ENCODE measurements at regions not wholly inside any gene's neighbourhood (a gene's known extent, or its start where the extent isn't known, plus 50 kb on each side); places are given as distances from the start of the nearest gene placed in this dataset.

- peaks cover 0 to 11% (median 0%) of the 10 kb centered on the region in 3 donors for H3K9me3 Mint-ChIP-seq
- H3K27ac ChIP-seq (ENCODE audit: low read length): no peak overlapping the region
- 24% methylated on average over 9 of the region's 14 CpGs for WGBS (ENCODE audit: insufficient coverage)
- peaks cover 3 to 5% of the 10 kb centered on the region in 2 donors for H3K27me3 Mint-ChIP-seq
- no peaks in the 10 kb centered on the region for H3K36me3 ChIP-seq (ENCODE audit: control insufficient read depth in 2 of 2, extremely low read depth in 1 of 2, insufficient read depth in 1 of 2, low read length in 1 of 2)
- no peak overlapping the region for H3K27ac Mint-ChIP-seq
- POLR2A ChIA-PET: no interaction called here
- H3K36me3 Mint-ChIP-seq: no peaks in the 10 kb centered on the region
- H3K4me1 Mint-ChIP-seq: no peaks in the 10 kb centered on the region
- H3K4me3 ChIP-seq (ENCODE audit: control insufficient read depth in 1 of 2, extremely low read depth in 1 of 2, low read length in 1 of 2): no peak overlapping the region
- no peaks in the 10 kb centered on the region for H3K9me3 ChIP-seq
- H3K27me3 ChIP-seq (replicated peaks in 1 of 2; ENCODE audit: control insufficient read depth in 2 of 2, extremely low read depth in 1 of 2, insufficient read depth in 2 of 2, low read length in 1 of 2): peaks cover 0 to 4% of the 10 kb centered on the region in 2 experiments
- no peak for DNase-seq
- no peak for ATAC-seq (replicated peaks in 1 of 4)
- H3K4me3 Mint-ChIP-seq: no peak overlapping the region
- CTCF ChIA-PET: no interaction called here
- no peaks in the 10 kb centered on the region for H3K4me1 ChIP-seq (ENCODE audit: control insufficient read depth in 1 of 2, extremely low read depth in 1 of 2, insufficient read depth in 2 of 2, low read length in 2 of 2)
Measured at GRCh38 chr17:72205357-72205756, 84.5 kb downstream of the SOX9 start.

- CTCF ChIA-PET: no interaction called here
- Mint-ChIP-seq H3K27ac (no peak overlapping the region), H3K36me3 (no peaks in the 10 kb centered on the region), H3K9me3 (peaks cover 0 to 11% (median 0%) of the 10 kb centered on the region in 3 donors), H3K4me1 (no peaks in the 10 kb centered on the region), H3K4me3 (no peak overlapping the region), H3K27me3 (peaks cover 3 to 5% of the 10 kb centered on the region in 2 donors)
- H3K9me3 ChIP-seq: no peaks in the 10 kb centered on the region
- POLR2A ChIA-PET: no interaction called here
- ATAC-seq (replicated peaks in 1 of 4): no peak
- no peak overlapping the region for H3K27ac ChIP-seq (ENCODE audit: low read length)
- H3K4me3 ChIP-seq (ENCODE audit: control insufficient read depth in 1 of 2, extremely low read depth in 1 of 2, low read length in 1 of 2): no peak overlapping the region
- H3K27me3 ChIP-seq (replicated peaks in 1 of 2; ENCODE audit: control insufficient read depth in 2 of 2, extremely low read depth in 1 of 2, insufficient read depth in 2 of 2, low read length in 1 of 2): peaks cover 0 to 4% of the 10 kb centered on the region in 2 experiments
- H3K36me3 ChIP-seq (ENCODE audit: control insufficient read depth in 2 of 2, extremely low read depth in 1 of 2, insufficient read depth in 1 of 2, low read length in 1 of 2): no peaks in the 10 kb centered on the region
- no peaks in the 10 kb centered on the region for H3K4me1 ChIP-seq (ENCODE audit: control insufficient read depth in 1 of 2, extremely low read depth in 1 of 2, insufficient read depth in 2 of 2, low read length in 2 of 2)
- DNase-seq: no peak
- WGBS (ENCODE audit: insufficient coverage): no CpG with 5 or more reads among the region's 3 CpGs
Measured at GRCh38 chr17:72205822-72206221, 85.0 kb downstream of the SOX9 start.

- H3K4me3 ChIP-seq (ENCODE audit: control insufficient read depth in 1 of 2, extremely low read depth in 1 of 2, low read length in 1 of 2): no peak overlapping the region
- no peaks in the 10 kb centered on the region for H3K4me1 ChIP-seq (ENCODE audit: control insufficient read depth in 1 of 2, extremely low read depth in 1 of 2, insufficient read depth in 2 of 2, low read length in 2 of 2)
- no peaks in the 10 kb centered on the region for H3K36me3 Mint-ChIP-seq
- WGBS (ENCODE audit: insufficient coverage): 63% methylated on average over 2 of the region's 4 CpGs
- no peak overlapping the region for H3K4me3 Mint-ChIP-seq
- ATAC-seq (replicated peaks in 1 of 4) (no peak), DNase-seq (no peak)
- H3K27ac ChIP-seq (ENCODE audit: low read length): no peak overlapping the region
- peaks cover 3 to 5% of the 10 kb centered on the region in 2 donors for H3K27me3 Mint-ChIP-seq
- ChIA-PET CTCF (interaction anchor here in 1 of 2 donors (0.7 kb wide), 1 partner anchor 939 kb away, joined by 3 read pairs; no protein-coding TSS in a partner anchor), POLR2A (no interaction called here)
- H3K27ac Mint-ChIP-seq: no peak overlapping the region
- no peaks in the 10 kb centered on the region for H3K9me3 ChIP-seq
- H3K27me3 ChIP-seq (replicated peaks in 1 of 2; ENCODE audit: control insufficient read depth in 2 of 2, extremely low read depth in 1 of 2, insufficient read depth in 2 of 2, low read length in 1 of 2): peaks cover 0 to 4% of the 10 kb centered on the region in 2 experiments
- peaks cover 0 to 11% (median 0%) of the 10 kb centered on the region in 3 donors for H3K9me3 Mint-ChIP-seq
- no peaks in the 10 kb centered on the region for H3K4me1 Mint-ChIP-seq
- H3K36me3 ChIP-seq (ENCODE audit: control insufficient read depth in 2 of 2, extremely low read depth in 1 of 2, insufficient read depth in 1 of 2, low read length in 1 of 2): no peaks in the 10 kb centered on the region
Measured at GRCh38 chr17:72206376-72206775, 85.6 kb downstream of the SOX9 start.

GRCh38 chr17:72208832-72209231 is 88.0 kb downstream of the SOX9 start:
- Mint-ChIP-seq H3K27ac (no peak overlapping the region), H3K36me3 (no peaks in the 10 kb centered on the region), H3K4me1 (no peaks in the 10 kb centered on the region), H3K27me3 (peaks cover 0 to 3% of the 10 kb centered on the region in 2 donors), H3K4me3 (no peak overlapping the region), H3K9me3 (peaks cover 0 to 10% (median 0%) of the 10 kb centered on the region in 3 donors)
- Histone ChIP-seq H3K4me3 (ENCODE audit: control insufficient read depth in 1 of 2, extremely low read depth in 1 of 2, low read length in 1 of 2) (no peak overlapping the region), H3K36me3 (ENCODE audit: control insufficient read depth in 2 of 2, extremely low read depth in 1 of 2, insufficient read depth in 1 of 2, low read length in 1 of 2) (no peaks in the 10 kb centered on the region), H3K27me3 (replicated peaks in 1 of 2; ENCODE audit: control insufficient read depth in 2 of 2, extremely low read depth in 1 of 2, insufficient read depth in 2 of 2, low read length in 1 of 2) (peaks cover 0 to 4% of the 10 kb centered on the region in 2 experiments), H3K4me1 (ENCODE audit: control insufficient read depth in 1 of 2, extremely low read depth in 1 of 2, insufficient read depth in 2 of 2, low read length in 2 of 2) (no peaks in the 10 kb centered on the region), H3K27ac (ENCODE audit: low read length) (no peak overlapping the region), H3K9me3 (no peaks in the 10 kb centered on the region)
- ChIA-PET POLR2A (no interaction called here), CTCF (no interaction called here)
- DNase-seq (no peak), ATAC-seq (replicated peaks in 1 of 4) (no peak)

- peaks cover 0 to 11% (median 0%) of the 10 kb centered on the region in 3 donors for H3K9me3 Mint-ChIP-seq
- ChIA-PET CTCF (no interaction called here), POLR2A (no interaction called here)
- Histone ChIP-seq H3K9me3 (no peaks in the 10 kb centered on the region), H3K4me1 (ENCODE audit: control insufficient read depth in 1 of 2, extremely low read depth in 1 of 2, insufficient read depth in 2 of 2, low read length in 2 of 2) (no peaks in the 10 kb centered on the region), H3K27ac (ENCODE audit: low read length) (no peak overlapping the region), H3K4me3 (ENCODE audit: control insufficient read depth in 1 of 2, extremely low read depth in 1 of 2, low read length in 1 of 2) (no peak overlapping the region), H3K27me3 (replicated peaks in 1 of 2; ENCODE audit: control insufficient read depth in 2 of 2, extremely low read depth in 1 of 2, insufficient read depth in 2 of 2, low read length in 1 of 2) (no peaks in the 10 kb centered on the region), H3K36me3 (ENCODE audit: control insufficient read depth in 2 of 2, extremely low read depth in 1 of 2, insufficient read depth in 1 of 2, low read length in 1 of 2) (no peaks in the 10 kb centered on the region)
- H3K27me3 Mint-ChIP-seq: peaks cover 0 to 1% of the 10 kb centered on the region in 2 donors
- H3K36me3 Mint-ChIP-seq: no peaks in the 10 kb centered on the region
- H3K27ac Mint-ChIP-seq: no peak overlapping the region
- H3K4me1 Mint-ChIP-seq: no peaks in the 10 kb centered on the region
- no peak for DNase-seq
- ATAC-seq (replicated peaks in 1 of 4): no peak
- no peak overlapping the region for H3K4me3 Mint-ChIP-seq
- WGBS (ENCODE audit: insufficient coverage): 67% methylated on average over 3 of the region's 5 CpGs
Measured at GRCh38 chr17:72212041-72212440, 91.2 kb downstream of the SOX9 start.

GRCh38 chr17:72215490-72215889 is 94.7 kb downstream of the SOX9 start:
- no peaks in the 10 kb centered on the region for H3K9me3 ChIP-seq
- H3K27ac ChIP-seq (ENCODE audit: low read length): no peak overlapping the region
- Mint-ChIP-seq H3K36me3 (no peaks in the 10 kb centered on the region), H3K27ac (no peak overlapping the region), H3K4me3 (no peak overlapping the region), H3K4me1 (no peaks in the 10 kb centered on the region), H3K27me3 (peaks cover 21 to 31% of the 10 kb centered on the region in 2 donors), H3K9me3 (peaks cover 0 to 4% (median 4%) of the 10 kb centered on the region in 3 donors)
- no CpG with 5 or more reads among the region's 2 CpGs for WGBS (ENCODE audit: insufficient coverage)
- peaks cover 0 to 15% of the 10 kb centered on the region in 2 experiments for H3K27me3 ChIP-seq (replicated peaks in 1 of 2; ENCODE audit: control insufficient read depth in 2 of 2, extremely low read depth in 1 of 2, insufficient read depth in 2 of 2, low read length in 1 of 2)
- no peaks in the 10 kb centered on the region for H3K4me1 ChIP-seq (ENCODE audit: control insufficient read depth in 1 of 2, extremely low read depth in 1 of 2, insufficient read depth in 2 of 2, low read length in 2 of 2)
- H3K4me3 ChIP-seq (ENCODE audit: control insufficient read depth in 1 of 2, extremely low read depth in 1 of 2, low read length in 1 of 2): no peak overlapping the region
- H3K36me3 ChIP-seq (ENCODE audit: control insufficient read depth in 2 of 2, extremely low read depth in 1 of 2, insufficient read depth in 1 of 2, low read length in 1 of 2): no peaks in the 10 kb centered on the region
- POLR2A ChIA-PET: no interaction called here
- CTCF ChIA-PET: no interaction called here
- DNase-seq (no peak), ATAC-seq (replicated peaks in 1 of 4) (no peak)

GRCh38 chr17:72215928-72216327 is 95.1 kb downstream of the SOX9 start:
- H3K27ac Mint-ChIP-seq: no peak overlapping the region
- H3K36me3 Mint-ChIP-seq: no peaks in the 10 kb centered on the region
- Histone ChIP-seq H3K27me3 (replicated peaks in 1 of 2; ENCODE audit: control insufficient read depth in 2 of 2, extremely low read depth in 1 of 2, insufficient read depth in 2 of 2, low read length in 1 of 2) (peaks cover 0 to 15% of the 10 kb centered on the region in 2 experiments), H3K4me3 (ENCODE audit: control insufficient read depth in 1 of 2, extremely low read depth in 1 of 2, low read length in 1 of 2) (no peak overlapping the region), H3K27ac (ENCODE audit: low read length) (no peak overlapping the region), H3K9me3 (no peaks in the 10 kb centered on the region), H3K4me1 (ENCODE audit: control insufficient read depth in 1 of 2, extremely low read depth in 1 of 2, insufficient read depth in 2 of 2, low read length in 2 of 2) (no peaks in the 10 kb centered on the region), H3K36me3 (ENCODE audit: control insufficient read depth in 2 of 2, extremely low read depth in 1 of 2, insufficient read depth in 1 of 2, low read length in 1 of 2) (no peaks in the 10 kb centered on the region)
- no peaks in the 10 kb centered on the region for H3K4me1 Mint-ChIP-seq
- peaks cover 26 to 35% of the 10 kb centered on the region in 2 donors for H3K27me3 Mint-ChIP-seq
- DNase-seq (no peak), ATAC-seq (replicated peaks in 1 of 4) (no peak)
- ChIA-PET POLR2A (no interaction called here), CTCF (no interaction called here)
- WGBS (ENCODE audit: insufficient coverage): 95% methylated on average over 4 of the region's 7 CpGs
- H3K4me3 Mint-ChIP-seq: no peak overlapping the region
- peaks cover 0 to 4% (median 4%) of the 10 kb centered on the region in 3 donors for H3K9me3 Mint-ChIP-seq
